ENCODE measurements at regions not wholly inside any gene's neighbourhood (a gene's known extent, or its start where the extent isn't known, plus 50 kb on each side); places are given as distances from the start of the nearest gene placed in this dataset.

DNA sequence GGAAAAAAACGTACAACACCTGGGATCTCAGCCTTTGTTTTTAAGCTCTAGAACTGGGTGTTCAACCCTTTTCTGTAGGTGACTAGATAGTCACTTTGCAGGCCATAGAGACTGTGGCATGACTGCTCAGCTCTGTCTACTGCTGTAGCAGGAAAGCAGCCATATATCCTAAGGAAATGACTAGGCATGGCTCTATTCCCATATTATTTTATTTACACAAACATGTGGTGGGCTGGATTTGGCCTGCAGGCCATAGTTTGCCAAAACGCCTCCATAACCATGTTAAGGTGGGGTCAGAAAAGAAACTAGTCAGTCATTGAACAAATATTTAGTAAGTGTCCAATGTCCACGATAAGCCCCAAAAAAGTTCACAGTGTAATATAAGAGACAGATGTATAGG, 452.5 kb downstream of the MCTP2 start:
- TF ChIP-seq, protein P1, sequence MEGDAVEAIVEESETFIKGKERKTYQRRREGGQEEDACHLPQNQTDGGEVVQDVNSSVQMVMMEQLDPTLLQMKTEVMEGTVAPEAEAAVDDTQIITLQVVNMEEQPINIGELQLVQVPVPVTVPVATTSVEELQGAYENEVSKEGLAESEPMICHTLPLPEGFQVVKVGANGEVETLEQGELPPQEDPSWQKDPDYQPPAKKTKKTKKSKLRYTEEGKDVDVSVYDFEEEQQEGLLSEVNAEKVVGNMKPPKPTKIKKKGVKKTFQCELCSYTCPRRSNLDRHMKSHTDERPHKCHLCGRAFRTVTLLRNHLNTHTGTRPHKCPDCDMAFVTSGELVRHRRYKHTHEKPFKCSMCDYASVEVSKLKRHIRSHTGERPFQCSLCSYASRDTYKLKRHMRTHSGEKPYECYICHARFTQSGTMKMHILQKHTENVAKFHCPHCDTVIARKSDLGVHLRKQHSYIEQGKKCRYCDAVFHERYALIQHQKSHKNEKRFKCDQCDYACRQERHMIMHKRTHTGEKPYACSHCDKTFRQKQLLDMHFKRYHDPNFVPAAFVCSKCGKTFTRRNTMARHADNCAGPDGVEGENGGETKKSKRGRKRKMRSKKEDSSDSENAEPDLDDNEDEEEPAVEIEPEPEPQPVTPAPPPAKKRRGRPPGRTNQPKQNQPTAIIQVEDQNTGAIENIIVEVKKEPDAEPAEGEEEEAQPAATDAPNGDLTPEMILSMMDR (IDR thresholded peaks at IDR 0.05), result no peak
- TF ChIP-seq POLR2A (IDR thresholded peaks at IDR 0.05), result no peak

Data from uterus (tissue), 2 donors.